IMR-90 (cell line): ENCODE measurements at regions not wholly inside any gene's neighbourhood (a gene's known extent, or its start where the extent isn't known, plus 50 kb on each side); places are given as distances from the start of the nearest gene placed in this dataset.

Experiments used
- ATAC-seq: fragments of 200-7000 bp; cut with Tn5 transposase; 2 replicates; pipeline ENCODE4 v1.9.1; 2020; ENCODE audit warnings: low read depth, mild to moderate bottlenecking, moderate library complexity
- BruUV-seq: library from RNA; stranded (reverse); fragments of 400-500 nt; replicated peaks from 2 replicates; lab custom pipeline; 2021; lab: Mats Ljungman, UMichigan
- CTCF ChIA-PET: fragments of 300-600 bp; formaldehyde crosslinking; extraction: SDS; loops from one replicate; lab custom pipeline; 2021; ENCODE audit warnings: antibody characterized with exemption; lab: Yijun Ruan, JAX
- POLR2A ChIA-PET: fragments of 300-600 bp; sonication (Branson Sonifier 250); formaldehyde crosslinking; loops from one replicate; lab custom pipeline; 2022; ENCODE audit warnings: antibody characterized with exemption; ENCODE audit not compliant: unreplicated experiment; lab: Charles Lee
- DNase-seq: peaks from one replicate; pipeline ENCODE4 v3.0.0; 2013
- H2AFZ ChIP-seq: replicated peaks from 2 replicates; pipeline ENCODE3; 2013; ENCODE audit warnings: low read length, mild to moderate bottlenecking; ENCODE audit not compliant: poor library complexity
- H2AK5ac ChIP-seq: 2 replicates; pipeline ENCODE4 v1.6.1; 2013; ENCODE audit warnings: low read depth, low read length, inconsistent platforms
- H2AK9ac ChIP-seq: replicated peaks from 2 replicates; pipeline ENCODE3; 2013; ENCODE audit warnings: mild to moderate bottlenecking, low read depth, low read length, moderate library complexity; ENCODE audit not compliant: poor library complexity
- H2BK120ac ChIP-seq: 2 replicates; pipeline ENCODE4 v1.6.1; 2013; ENCODE audit warnings: low read depth, low read length, inconsistent platforms
- H2BK15ac ChIP-seq: 3 replicates; pipeline ENCODE4 v1.6.1; 2013; ENCODE audit warnings: low read depth, low read length, inconsistent platforms
- H2BK20ac ChIP-seq: 2 replicates; pipeline ENCODE4 v1.6.1; 2013; ENCODE audit warnings: low read depth, mild to moderate bottlenecking, inconsistent platforms, low read length, moderate library complexity
- H2BK5ac ChIP-seq: 2 replicates; pipeline ENCODE4 v1.6.1; 2013; ENCODE audit warnings: mild to moderate bottlenecking, low read depth, low read length, inconsistent platforms; ENCODE audit not compliant: poor library complexity, severe bottlenecking
- H3K14ac ChIP-seq: replicated peaks from 2 replicates; pipeline ENCODE4 v1.6.1; 2013; ENCODE audit warnings: low read depth, low read length, inconsistent platforms
- H3K18ac ChIP-seq: 2 replicates; pipeline ENCODE4 v1.6.1; 2013; ENCODE audit warnings: low read depth, low read length, control low read depth
- H3K23ac ChIP-seq: 2 replicates; pipeline ENCODE4 v1.6.1; 2013; ENCODE audit warnings: low read depth, low read length, inconsistent platforms
- H3K27ac ChIP-seq: 2 replicates; pipeline ENCODE4 v1.5.1; 2013; ENCODE audit warnings: mild to moderate bottlenecking, control low read depth, low read length; ENCODE audit not compliant: insufficient read depth
- H3K27me3 ChIP-seq: 2 replicates; pipeline ENCODE4 v1.6.1; 2013; ENCODE audit warnings: low read length; ENCODE audit not compliant: control insufficient read depth, insufficient read depth
- H3K36me3 ChIP-seq: 2 replicates; pipeline ENCODE4 v1.6.1; 2013; ENCODE audit warnings: low read length, mixed read lengths; ENCODE audit not compliant: control insufficient read depth, insufficient read depth
- H3K4ac ChIP-seq: 2 replicates; pipeline ENCODE4 v1.6.1; 2013; ENCODE audit warnings: low read depth, low read length, inconsistent platforms
- H3K4me1 ChIP-seq: 2 replicates; pipeline ENCODE4 v1.6.1; 2013; ENCODE audit warnings: low read length, mixed read lengths; ENCODE audit not compliant: control insufficient read depth, insufficient read depth
- H3K4me2 ChIP-seq: 2 replicates; pipeline ENCODE4 v1.6.1; 2013; ENCODE audit warnings: low read depth, mild to moderate bottlenecking, control low read depth, low read length, moderate library complexity
- H3K4me3 ChIP-seq: 2 replicates; pipeline ENCODE4 v1.5.1; 2013; ENCODE audit warnings: low read depth, mild to moderate bottlenecking, control low read depth, low read length, moderate library complexity; ENCODE audit not compliant: insufficient read depth
- H3K56ac ChIP-seq: 2 replicates; pipeline ENCODE4 v1.6.1; 2013; ENCODE audit warnings: low read length, inconsistent platforms; ENCODE audit not compliant: insufficient read depth; ENCODE audit errors: extremely low read depth
- H3K79me1 ChIP-seq, 2 experiments: 2 replicates each; pipeline ENCODE4 v1.6.1; 2013; ENCODE audit warnings: low read length in 2 of 2, inconsistent platforms in 1 of 2, low read depth in 1 of 2
- H3K9ac ChIP-seq: 2 replicates; pipeline ENCODE4 v1.6.1; 2013; ENCODE audit warnings: low read depth, low read length, control low read depth
- H3K9me1 ChIP-seq: 2 replicates; pipeline ENCODE4 v1.6.1; 2013; ENCODE audit warnings: low read length, inconsistent platforms; ENCODE audit not compliant: insufficient read depth
- H3K9me3 ChIP-seq: 2 replicates; pipeline ENCODE4 v1.6.1; 2013; ENCODE audit warnings: low read length; ENCODE audit not compliant: control insufficient read depth, insufficient read depth
- H4K20me1 ChIP-seq: 2 replicates; pipeline ENCODE4 v1.6.1; 2013; ENCODE audit warnings: low read length, inconsistent platforms; ENCODE audit not compliant: insufficient read depth
- H4K5ac ChIP-seq: 2 replicates; pipeline ENCODE4 v1.6.1; 2013; ENCODE audit warnings: mild to moderate bottlenecking, low read depth, low read length, control low read depth
- H4K8ac ChIP-seq, 2 experiments: 2 replicates each; pipeline ENCODE4 v1.6.1; 2013; ENCODE audit warnings: low read depth in 2 of 2, low read length in 2 of 2, control low read depth in 1 of 2, inconsistent platforms in 1 of 2
- H4K91ac ChIP-seq: 2 replicates; pipeline ENCODE4 v1.6.1; 2013; ENCODE audit warnings: low read depth, low read length, inconsistent platforms; ENCODE audit not compliant: insufficient read depth
- BHLHE40 ChIP-seq: fragments of 150-350 bp; IDR thresholded peaks from 2 replicates; pipeline ENCODE4 v1.6.1; 2016; ENCODE audit warnings: mild to moderate bottlenecking, low read depth, low read length
- CEBPB ChIP-seq: IDR thresholded peaks from 2 replicates; pipeline ENCODE4 v1.6.1; 2012; ENCODE audit warnings: low read depth, low read length, improper control_type of control experiment
- CHD1 ChIP-seq: IDR thresholded peaks from 2 replicates; pipeline ENCODE4 v1.6.1; 2012; ENCODE audit warnings: low read depth, low read length, improper control_type of control experiment
- ELK1 ChIP-seq: fragments of 150-350 bp; IDR thresholded peaks from 2 replicates; pipeline ENCODE4 v1.6.1; 2016; ENCODE audit warnings: low read depth, mild to moderate bottlenecking, low read length, moderate library complexity, borderline replicate concordance
- FOS ChIP-seq: fragments of 150-350 bp; IDR thresholded peaks from 2 replicates; pipeline ENCODE4 v1.6.1; 2016; ENCODE audit warnings: low read depth, low read length
- MXI1 ChIP-seq: IDR thresholded peaks from 2 replicates; pipeline ENCODE4 v1.6.1; 2012; ENCODE audit warnings: low read depth, mild to moderate bottlenecking, low read length, moderate library complexity, borderline replicate concordance
- NFE2L2 ChIP-seq: fragments of 150-350 bp; IDR thresholded peaks from 2 replicates; pipeline ENCODE4 v1.6.1; 2016; ENCODE audit warnings: low read depth, mild to moderate bottlenecking, low read length
- POLR2A ChIP-seq: IDR thresholded peaks from 2 replicates; pipeline ENCODE4 v1.6.1; 2012; ENCODE audit warnings: mild to moderate bottlenecking, low read depth, low read length
- RAD21 ChIP-seq: IDR thresholded peaks from 2 replicates; pipeline ENCODE4 v1.6.1; 2012; ENCODE audit warnings: low read length, improper control_type of control experiment
- RCOR1 ChIP-seq: IDR thresholded peaks from 2 replicates; pipeline ENCODE4 v1.6.1; 2012; ENCODE audit warnings: mild to moderate bottlenecking, low read length, improper control_type of control experiment; ENCODE audit not compliant: insufficient replicate concordance
- RFX5 ChIP-seq: IDR thresholded peaks from 2 replicates; pipeline ENCODE4 v1.8.0; 2012; ENCODE audit warnings: low read depth, mild to moderate bottlenecking, low read length, moderate library complexity
- SMC3 ChIP-seq: fragments of 150-350 bp; IDR thresholded peaks from 2 replicates; pipeline ENCODE4 v1.6.1; 2016; ENCODE audit warnings: low read depth, mild to moderate bottlenecking, antibody characterized with exemption, low read length, moderate library complexity
- WGBS, 2 experiments: methylation state at CpG; one replicate each; pipeline versions ENCODE4 v1.1.5 to v1.1.7; 2013; ENCODE audit warnings: missing lambda C conversion rate in 2 of 2; ENCODE audit not compliant: insufficient read length in 1 of 2; ENCODE audit errors: extremely low coverage in 2 of 2; 5-methylcytosine and 5-hydroxymethylcytosine counted together
- dilution Hi-C: fragments of 300-500 bp; cut with HindIII; formaldehyde crosslinking; loops from one replicate; pipeline ENCODE4 v1.14.3; 2018; ENCODE audit warnings: low sequenced_read_pairs; ENCODE audit not compliant: unreplicated experiment
- in situ Hi-C: fragments of 300-500 bp; cut with MboI; formaldehyde crosslinking; loops from 3 replicates; pipeline ENCODE4 v1.14.3; 2019; ENCODE audit warnings: low sequenced_read_pairs, inconsistent platforms, mixed read lengths
- intact Hi-C: fragments of 100-400 bp; cut with micrococcal nuclease; formaldehyde crosslinking; loops from 2 replicates; pipeline ENCODE4 v1.10.0; 2022

- BruUV-seq, result no TSS peak
- no peak overlapping the region for H3K56ac ChIP-seq
- ChIA-PET POLR2A (no interaction called here), CTCF (interaction anchor here (0.9 kb wide), 1 partner anchor 120 kb away, joined by 3 read pairs; no protein-coding TSS in a partner anchor)
- no peak overlapping the region for H2AK9ac ChIP-seq
- H2AFZ ChIP-seq, result no peak overlapping the region
- dilution Hi-C loops, result no loop called here
- H2BK120ac ChIP-seq, result no peak overlapping the region
- no peak overlapping the region for H3K9ac ChIP-seq
- H2BK20ac ChIP-seq, result no peak overlapping the region
- no peak for DNase-seq
- no peaks in the 10 kb centered on the region for H3K36me3 ChIP-seq
- peaks cover 11% of the 10 kb centered on the region; the same call in 1 of the 2 replicates for H3K27me3 ChIP-seq
- H3K14ac ChIP-seq, result no peak overlapping the region
- no peaks in the 10 kb centered on the region for H4K20me1 ChIP-seq
- no peak overlapping the region for H4K8ac ChIP-seq
- H4K5ac ChIP-seq, result no peak overlapping the region
- no peaks in the 10 kb centered on the region; the same call in 1 of the 2 replicates for H3K4me1 ChIP-seq
- no peak overlapping the region for H4K91ac ChIP-seq
- H2BK5ac ChIP-seq, result no peak overlapping the region
- no peaks in the 10 kb centered on the region for H3K9me3 ChIP-seq
- in situ Hi-C loops, result no loop called here
- no peak overlapping the region for H3K4me2 ChIP-seq
- H2BK15ac ChIP-seq, result no peak overlapping the region
- 17% methylated on average over 1 of the region's 1 CpG; no CpG with 5 or more reads in 1 of the 2 experiments for WGBS, 2 experiments
- H3K4ac ChIP-seq, result no peak overlapping the region
- no peak overlapping the region for H3K18ac ChIP-seq
- no peak overlapping the region for H3K23ac ChIP-seq
- intact Hi-C loops, result no loop called here
- TF ChIP-seq NFE2L2, result no peak
- TF ChIP-seq MXI1, result no peak
- no peak for TF ChIP-seq FOS
- TF ChIP-seq BHLHE40, result no peak
- TF ChIP-seq CEBPB, result no peak
- no peak for TF ChIP-seq RFX5
- no peak for TF ChIP-seq ELK1
- no peak for TF ChIP-seq CHD1
- TF ChIP-seq RAD21, result no peak
- no peak for TF ChIP-seq POLR2A
- no peak for TF ChIP-seq RCOR1
- no peak for TF ChIP-seq SMC3
- H3K4me3 ChIP-seq, result no peak overlapping the region
- H3K79me1 ChIP-seq, result no peaks in the 10 kb centered on the region
- H3K27ac ChIP-seq, result no peak overlapping the region
- H2AK5ac ChIP-seq, result no peak overlapping the region
- H3K9me1 ChIP-seq, result no peaks in the 10 kb centered on the region
- no peak for ATAC-seq
Observed at GRCh38 chr11:45056529-45056928, 89.9 kb upstream of the PRDM11 start.
